Femur (tissue), 1 donor: ENCODE measurements at regions not wholly inside any gene's neighbourhood (a gene's known extent, or its start where the extent isn't known, plus 50 kb on each side); places are given as distances from the start of the nearest gene placed in this dataset.

Experiments used
- DNase-seq: peaks from one replicate; pipeline ENCODE4 v3.0.0-alpha.2; 2017

- DNase-seq = no peak
Measured at GRCh38 chr4:24637173-24637572, 52.8 kb upstream of the DHX15 start.

GRCh38 chr4:24638396-24638875, 54.1 kb upstream of the DHX15 start:
- no peak for DNase-seq

- DNase-seq = no peak
Measured at GRCh38 chr4:24639714-24640113, 55.4 kb upstream of the DHX15 start.

GRCh38 chr4:24640366-24640765, 56.0 kb upstream of the DHX15 start:
- DNase-seq = no peak

- no peak for DNase-seq
Measured at GRCh38 chr4:24642981-24643547, 58.7 kb upstream of the DHX15 start.

- DNase-seq = no peak
Measured at GRCh38 chr4:24643774-24644520, 59.6 kb upstream of the DHX15 start.

GRCh38 chr4:24644983-24645764, 60.8 kb upstream of the DHX15 start:
- DNase-seq = no peak

GRCh38 chr4:24645765-24646550, 61.6 kb upstream of the DHX15 start:
- DNase-seq = no peak

- no peak for DNase-seq
Measured at GRCh38 chr4:24646798-24647460, 62.6 kb upstream of the DHX15 start.

GRCh38 chr4:24650849-24651640, 66.7 kb upstream of the DHX15 start:
- no peak for DNase-seq

GRCh38 chr4:24655326-24655725, 71.0 kb upstream of the DHX15 start:
- DNase-seq = no peak

GRCh38 chr4:24655971-24656370, 71.6 kb upstream of the DHX15 start:
- no peak for DNase-seq

GRCh38 chr4:24656906-24657305, 72.6 kb upstream of the DHX15 start:
- no peak for DNase-seq

- DNase-seq = peak; percentile 35
Measured at GRCh38 chr4:24657768-24658617, 73.6 kb upstream of the DHX15 start.

- no peak for DNase-seq
Measured at GRCh38 chr4:24659241-24659961, 75.0 kb upstream of the DHX15 start.

GRCh38 chr4:24662056-24662455, 77.7 kb upstream of the DHX15 start:
- DNase-seq = no peak

GRCh38 chr4:24662542-24662941, 78.2 kb upstream of the DHX15 start:
- DNase-seq = no peak

GRCh38 chr4:24664956-24665355, 80.6 kb upstream of the DHX15 start:
- DNase-seq = no peak

GRCh38 chr4:24666316-24666715, 82.0 kb upstream of the DHX15 start:
- DNase-seq = no peak
